ENCODE measurements at regions not wholly inside any gene's neighbourhood (a gene's known extent, or its start where the extent isn't known, plus 50 kb on each side); places are given as distances from the start of the nearest gene placed in this dataset.
A peak's percentile ranks its signal among the peaks of the same experiment; 100 is the strongest.

GRCh38 chr10:100655760-100656421 is 89.5 kb upstream of the PAX2 start:
- no peak overlapping the region for H3K27ac ChIP-seq (ENCODE audit: extremely low read length, insufficient read depth, low read length)
- H3K4me3 ChIP-seq (replicated peaks in 1 of 3; ENCODE audit: insufficient read depth in 1 of 3, low read depth in 2 of 3, low read length in 3 of 3): peak overlapping the region in 2 of 3 experiments; percentile 28 to 40; a peak in 3 of 6 replicates
- no TSS peak for BruUV-seq (replicated peaks)
- H3K79me2 ChIP-seq (ENCODE audit: insufficient read depth, low read length): no peaks in the 10 kb centered on the region
- ChIA-PET POLR2A (no interaction called here), CTCF (ENCODE audit: low intra/inter-chr PET ratio, low total read pairs) (no interaction called here)
- peaks cover 12 to 78% of the 10 kb centered on the region in 2 experiments for H3K27me3 ChIP-seq (ENCODE audit: control insufficient read depth in 1 of 2, insufficient read depth in 2 of 2, low read length in 2 of 2)
- ATAC-seq: peak; percentile 18; the same call in 2 of the 3 replicates
- H2AFZ ChIP-seq (ENCODE audit: low read length): no peak overlapping the region
- no peaks in the 10 kb centered on the region for H3K9me3 ChIP-seq (ENCODE audit: low read length)
- in situ Hi-C loops (cut with HindIII; ENCODE audit: extremely low pct_ligation_motif_present, low pct_unique_long_range_greater_than_20kb) (no loop called here), intact Hi-C loops (cut with micrococcal nuclease; ENCODE audit: unreplicated experiment) (no loop called here)
- H3K4me2 ChIP-seq (ENCODE audit: low read depth, low read length): peak overlapping the region; percentile 32; the same call in 1 of the 2 replicates
- 12% methylated on average over 30 of the region's 45 CpGs for WGBS (ENCODE audit: low lambda C conversion rate)
- no peak for FAIRE-seq
- no peak for DNase-seq (ENCODE audit: low spot score)
- H4K20me1 ChIP-seq (ENCODE audit: insufficient read depth, low read length): no peaks in the 10 kb centered on the region
- no peak overlapping the region for H3K9ac ChIP-seq (ENCODE audit: insufficient read depth, low read depth, low read length)
- H3K36me3 ChIP-seq (replicated peaks in 1 of 2; ENCODE audit: control insufficient read depth in 1 of 2, insufficient read depth in 2 of 2, low read length in 2 of 2): no peaks in the 10 kb centered on the region
- H3K4me1 ChIP-seq (ENCODE audit: insufficient read depth, low read length): peaks cover 20% of the 10 kb centered on the region; the same call in 1 of the 2 replicates
- TF ChIP-seq ZBTB4 (CRISPR knock-in tag; IDR thresholded peaks at IDR 0.05; ENCODE audit: borderline replicate concordance) (no peak), RAD51 (IDR thresholded peaks at IDR 0.05; ENCODE audit: borderline replicate concordance) (no peak), NPAS2 (CRISPR knock-in tag; IDR thresholded peaks at IDR 0.05; ENCODE audit: borderline replicate concordance) (no peak), ZFP41 (CRISPR knock-in tag; IDR thresholded peaks at IDR 0.05; ENCODE audit: borderline replicate concordance) (no peak), ZBTB49 (CRISPR knock-in tag; IDR thresholded peaks at IDR 0.05; ENCODE audit: borderline replicate concordance) (no peak), ZNF225 (CRISPR knock-in tag; IDR thresholded peaks at IDR 0.05) (no peak), ZNF446 (CRISPR knock-in tag; IDR thresholded peaks at IDR 0.05) (no peak), PLSCR1 (CRISPR knock-in tag; IDR thresholded peaks at IDR 0.05; ENCODE audit: borderline replicate concordance) (no peak), ZNF777 (CRISPR knock-in tag; IDR thresholded peaks at IDR 0.05) (no peak), ZNF83 (CRISPR knock-in tag; IDR thresholded peaks at IDR 0.05; ENCODE audit: borderline replicate concordance) (no peak), ZNF674 (CRISPR knock-in tag; IDR thresholded peaks at IDR 0.05; ENCODE audit: low read depth) (no peak), ZFYVE20 (CRISPR knock-in tag; IDR thresholded peaks at IDR 0.05; ENCODE audit: borderline replicate concordance, low read depth) (no peak), HNRNPK (IDR thresholded peaks at IDR 0.05; ENCODE audit: low read depth, low read length, poor library complexity, severe bottlenecking) (peak; percentile 24), KDM6A (CRISPR knock-in tag; IDR thresholded peaks at IDR 0.05; ENCODE audit: low read depth) (no peak), ZNF24 (IDR thresholded peaks at IDR 0.05) (no peak), ZNF263 (CRISPR knock-in tag; IDR thresholded peaks at IDR 0.05) (peak; percentile 63; the same call in 1 of the 2 replicates), ZMAT3 (CRISPR knock-in tag; conservative IDR thresholded peaks at IDR 0.05) (no peak), E2F5 (CRISPR knock-in tag; conservative IDR thresholded peaks at IDR 0.05) (no peak)

Measured in HepG2 (cell line).